GOT3 (cell line): ENCODE measurements at regions not wholly inside any gene's neighbourhood (a gene's known extent, or its start where the extent isn't known, plus 50 kb on each side); places are given as distances from the start of the nearest gene placed in this dataset.

Source experiments
- DNase-seq: peaks from one replicate; lab custom pipeline; 2025; ENCODE audit warnings: mixed read lengths; lab: John Stamatoyannopoulos, UW

DNA sequence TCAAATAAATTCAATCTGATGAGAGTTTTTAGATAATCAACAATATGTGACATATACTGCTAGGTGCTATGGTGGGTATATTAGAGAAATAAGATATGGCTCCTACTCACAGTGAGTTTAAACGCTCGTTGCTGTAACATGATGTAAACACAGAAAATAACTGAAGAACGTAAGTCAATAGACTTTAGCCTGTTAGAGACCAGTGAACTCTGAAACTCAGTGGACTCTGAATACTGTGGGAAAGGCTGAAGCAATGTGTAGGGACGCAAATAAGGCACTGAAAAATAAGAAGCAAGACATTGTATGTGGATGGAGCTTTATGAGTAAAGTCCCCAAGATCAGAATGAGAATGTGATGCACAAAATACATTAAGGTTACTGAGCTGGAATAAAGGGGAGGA, 431.6 kb downstream of the TFAP2B start:
- no peak for DNase-seq

DNA sequence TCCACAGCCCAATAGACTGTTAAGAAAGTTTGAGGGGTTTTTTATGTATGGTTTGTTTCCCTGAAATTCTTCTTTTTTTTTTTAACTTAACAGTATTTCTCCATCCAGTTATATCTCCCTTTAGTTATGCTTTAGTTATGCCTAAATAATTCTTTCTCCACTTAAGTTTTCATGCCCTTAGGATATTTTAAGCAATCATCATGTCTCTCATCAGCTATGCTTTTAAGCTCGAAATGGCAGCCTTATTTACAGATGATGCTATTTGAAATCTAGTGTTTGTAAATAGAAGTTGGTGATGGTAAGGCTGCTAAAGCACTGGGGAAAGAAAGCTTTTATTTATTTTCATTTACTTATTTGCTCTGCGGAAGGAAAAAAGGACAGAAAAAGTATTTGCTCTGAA, 439.3 kb downstream of the TFAP2B start:
- DNase-seq: no peak

DNA sequence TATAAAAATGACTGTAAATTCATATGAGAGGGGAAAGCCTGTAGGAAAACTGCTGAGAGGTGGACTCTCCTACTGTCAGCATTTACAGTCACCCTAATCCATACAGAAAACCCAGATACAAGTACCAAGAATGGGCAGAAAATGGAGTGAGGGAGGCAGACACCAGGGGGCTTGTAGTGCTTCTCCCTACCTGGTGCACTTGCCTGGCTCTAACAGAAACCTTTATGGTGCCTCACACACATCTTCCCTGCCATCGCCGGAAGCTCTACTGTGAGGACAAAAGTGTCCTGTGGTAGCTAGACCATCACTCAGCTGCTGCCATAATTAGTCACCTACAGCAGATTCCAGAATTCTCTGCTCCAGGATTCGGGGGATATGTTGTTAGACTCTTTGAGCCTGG, 441.3 kb downstream of the TFAP2B start:
- no peak for DNase-seq

DNA sequence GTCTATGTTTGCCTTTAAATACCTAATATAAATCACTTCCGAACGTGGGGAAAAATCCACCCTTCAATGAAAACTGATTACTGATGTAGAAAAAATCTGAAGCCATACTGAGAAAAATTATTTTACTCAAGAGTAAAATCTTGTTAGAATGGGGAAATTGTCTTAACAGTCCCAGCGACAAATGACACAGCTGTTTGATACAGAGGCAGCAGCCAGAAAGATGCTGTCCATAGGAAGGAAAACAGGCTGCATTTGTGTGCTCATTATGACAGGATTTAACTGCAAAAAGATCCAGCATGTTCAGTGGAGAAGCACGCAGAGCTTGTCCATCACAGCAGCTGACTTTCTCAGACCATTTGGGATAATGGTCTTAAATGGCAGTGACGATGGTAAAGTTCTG, 443.0 kb downstream of the TFAP2B start:
- DNase-seq: no peak

DNA sequence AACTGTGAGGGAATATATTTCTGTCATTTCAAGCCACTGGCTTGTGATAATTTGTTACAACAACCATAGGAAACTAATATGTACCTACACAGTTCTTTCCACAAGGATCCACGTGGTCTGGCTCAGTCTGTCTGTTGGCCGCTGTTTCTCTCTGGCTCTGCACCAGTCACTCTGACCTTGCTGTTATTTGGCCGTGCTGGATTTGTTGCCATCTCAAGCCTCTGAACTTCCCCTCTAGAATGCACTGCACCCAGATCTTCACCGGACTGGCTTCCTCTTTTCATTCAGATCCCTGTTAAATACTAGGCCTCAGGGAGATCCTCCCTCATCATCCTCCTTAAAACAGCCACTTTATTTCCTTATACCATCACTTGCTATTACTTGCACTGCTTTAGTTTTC, 446.8 kb downstream of the TFAP2B start:
- no peak for DNase-seq

DNA sequence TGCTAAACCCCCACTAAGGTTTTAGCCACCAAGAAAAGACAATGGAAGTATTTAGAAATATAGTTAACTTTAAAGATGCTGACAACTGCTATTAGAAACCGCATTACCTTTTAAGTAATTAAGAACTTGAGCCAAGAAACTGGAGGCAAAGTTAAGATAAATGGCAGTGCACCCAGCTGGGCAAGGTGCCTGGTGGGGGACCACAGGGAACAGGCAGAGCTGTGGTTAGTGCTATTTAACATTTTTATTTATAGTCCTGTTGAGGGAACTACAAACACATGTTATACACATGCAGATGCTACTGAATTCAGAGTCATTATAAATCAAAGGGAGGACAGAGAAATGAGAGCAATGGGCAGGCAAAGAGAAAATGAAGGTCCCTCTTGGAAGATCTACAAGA, 447.9 kb downstream of the TFAP2B start:
- no peak for DNase-seq

DNA sequence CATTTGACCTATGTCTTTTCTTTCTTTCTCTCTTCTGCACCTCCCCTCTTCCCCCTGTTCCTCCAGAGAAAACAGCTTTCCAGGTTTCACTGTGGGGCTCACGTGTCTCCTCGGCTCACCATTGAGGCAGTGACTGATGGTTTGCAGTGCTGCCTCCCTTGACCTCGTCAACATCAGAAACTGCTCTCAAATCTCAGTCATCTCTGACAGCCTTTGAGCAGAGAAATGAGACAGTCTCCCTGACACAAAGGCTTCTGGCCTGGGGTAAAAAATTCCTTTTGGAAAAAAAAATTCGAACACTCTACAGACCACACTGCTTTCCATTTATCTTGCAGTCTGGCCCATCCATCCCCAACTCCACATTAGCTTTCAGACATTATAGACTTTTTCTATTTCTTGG, 450.0 kb downstream of the TFAP2B start:
- no peak for DNase-seq

DNA sequence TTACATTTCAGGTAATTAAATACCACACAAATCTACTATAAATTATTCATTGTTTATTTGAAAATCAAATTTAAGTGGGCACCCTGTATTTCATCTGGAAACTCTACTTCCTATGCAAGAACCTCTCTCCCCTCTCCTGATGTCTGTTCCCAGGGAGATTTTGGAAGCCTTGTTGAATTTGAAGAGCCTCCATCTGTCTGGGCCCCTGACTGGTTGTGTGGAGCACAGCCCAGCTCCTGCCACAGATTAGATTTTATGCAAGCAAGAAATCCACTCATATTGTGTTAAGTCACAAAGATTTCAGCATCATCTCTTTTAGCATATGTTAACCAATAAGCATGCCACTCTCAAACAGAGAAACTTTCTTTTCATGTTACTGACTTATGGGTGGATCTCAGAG, 451.2 kb downstream of the TFAP2B start:
- no peak for DNase-seq

DNA sequence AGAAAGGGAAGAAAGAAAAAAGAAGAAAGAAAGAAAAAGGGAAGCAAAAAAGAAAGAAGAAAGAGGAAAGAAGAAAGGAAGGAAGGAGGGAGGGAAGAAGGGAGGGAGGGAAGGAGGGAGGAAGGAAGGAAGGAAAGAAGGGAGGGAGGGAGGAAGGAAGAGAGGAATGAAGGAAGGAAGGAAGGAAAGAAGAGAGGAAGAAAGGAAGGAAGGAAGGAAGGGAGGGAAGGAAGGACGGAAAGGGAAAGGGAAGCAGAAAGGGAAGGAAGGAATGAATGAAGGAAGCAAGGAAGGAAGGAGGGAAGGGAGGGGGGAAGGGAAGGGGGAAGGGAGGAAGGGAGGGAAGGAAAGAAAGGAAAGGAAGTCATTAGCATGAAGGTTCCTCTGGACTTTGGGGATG, 452.9 kb downstream of the TFAP2B start:
- no peak for DNase-seq

DNA sequence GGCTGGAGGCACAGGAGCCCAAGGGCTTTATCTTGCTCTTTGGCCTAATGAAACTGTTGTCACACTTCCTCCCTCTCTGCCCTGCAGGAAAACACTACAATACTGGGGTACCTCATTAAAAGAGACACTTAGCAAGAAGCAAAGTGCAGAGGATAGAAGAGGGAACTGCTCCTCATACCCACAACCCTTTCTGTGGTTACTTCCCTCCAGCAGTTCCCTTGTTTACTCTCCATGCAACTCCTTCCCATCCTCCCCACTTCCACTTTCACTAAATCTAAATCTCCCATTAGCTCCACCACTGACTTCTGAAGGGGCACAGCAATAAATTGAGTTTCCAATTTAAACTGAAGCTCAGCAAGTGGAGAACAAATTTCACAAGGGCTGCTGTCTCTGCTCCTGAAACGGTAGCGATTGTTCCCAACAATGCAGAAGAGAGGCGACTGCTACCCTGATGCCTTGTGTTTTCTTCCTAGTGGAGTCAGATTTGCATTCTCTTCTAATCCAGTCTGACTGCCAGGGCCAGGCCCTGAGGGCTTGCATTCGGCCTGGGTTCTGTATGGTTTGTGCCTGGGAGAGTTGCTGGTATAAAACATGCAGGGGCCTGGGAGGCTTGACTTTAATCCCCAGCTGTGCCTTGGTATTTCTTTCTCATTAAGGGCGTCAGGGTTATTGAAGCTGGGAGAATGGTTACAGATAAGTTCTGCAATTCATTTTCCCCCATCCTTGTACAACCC, 454.7 kb downstream of the TFAP2B start:
- no peak for DNase-seq

DNA sequence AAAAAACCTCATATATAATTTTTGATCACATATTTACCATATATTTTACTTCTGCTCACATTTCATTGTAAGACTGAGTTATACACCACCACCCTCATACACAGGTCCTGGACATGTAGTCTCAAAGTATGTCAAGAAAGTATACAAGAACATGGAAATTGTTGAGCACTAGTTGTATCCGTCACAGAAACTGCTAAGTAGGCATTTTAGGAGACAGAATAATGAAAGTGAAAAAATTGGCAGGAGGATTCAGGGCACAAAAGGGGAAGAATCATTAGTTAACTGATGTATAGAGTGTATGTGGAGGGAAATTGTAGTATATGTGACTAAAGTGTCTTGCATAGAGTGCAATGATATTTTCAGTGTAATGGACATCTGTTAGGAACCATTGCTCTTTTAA, 458.8 kb downstream of the TFAP2B start:
- no peak for DNase-seq

DNA sequence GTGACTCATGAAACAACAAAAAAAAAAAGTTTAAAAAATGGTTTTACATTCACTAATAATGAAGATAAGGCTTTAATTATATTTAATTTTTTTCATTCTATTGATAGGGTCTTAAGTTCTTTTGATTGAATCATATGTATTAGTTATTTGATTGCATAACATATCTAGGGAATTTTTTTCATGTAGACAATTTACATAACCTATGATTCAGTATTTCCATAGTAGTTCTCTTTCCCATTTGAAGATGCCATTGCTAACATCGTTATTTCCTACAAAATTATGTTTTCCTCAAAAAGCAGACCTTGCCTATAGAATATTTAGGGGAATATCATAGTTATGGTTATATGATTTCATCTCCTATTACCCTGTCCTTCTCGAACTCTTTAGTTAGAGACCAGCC, 463.4 kb downstream of the TFAP2B start:
- DNase-seq: no peak

DNA sequence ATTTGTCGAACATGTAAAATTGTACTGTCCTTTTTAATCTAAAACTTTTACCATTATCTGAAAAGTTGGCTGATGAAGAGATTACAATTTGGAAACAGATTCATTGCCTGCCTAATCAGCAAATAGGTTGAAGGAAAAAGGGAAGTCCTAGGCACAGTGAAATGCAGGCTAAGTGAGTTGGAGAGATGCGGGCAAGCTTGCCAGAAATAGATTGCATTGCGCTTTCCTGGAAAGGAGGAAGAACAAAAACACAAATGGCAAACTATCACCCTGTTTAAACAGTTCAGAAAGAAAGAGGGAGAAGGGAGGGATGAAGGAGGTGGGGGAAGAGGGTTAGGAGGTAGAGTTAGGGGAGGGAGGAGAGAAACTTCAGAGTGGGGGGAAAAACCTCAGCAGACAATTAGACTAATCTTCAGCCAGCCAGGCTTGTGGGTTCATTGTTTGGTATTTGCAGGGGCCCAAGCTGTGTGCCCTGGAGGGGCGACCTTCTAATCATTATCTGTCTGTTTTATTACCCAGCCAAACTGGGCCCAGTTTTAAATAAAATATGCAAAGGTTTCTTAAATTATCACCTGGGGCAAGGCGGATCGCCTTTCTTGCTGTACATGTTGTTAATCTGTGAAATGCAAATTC, 465.2 kb downstream of the TFAP2B start:
- DNase-seq: no peak

DNA sequence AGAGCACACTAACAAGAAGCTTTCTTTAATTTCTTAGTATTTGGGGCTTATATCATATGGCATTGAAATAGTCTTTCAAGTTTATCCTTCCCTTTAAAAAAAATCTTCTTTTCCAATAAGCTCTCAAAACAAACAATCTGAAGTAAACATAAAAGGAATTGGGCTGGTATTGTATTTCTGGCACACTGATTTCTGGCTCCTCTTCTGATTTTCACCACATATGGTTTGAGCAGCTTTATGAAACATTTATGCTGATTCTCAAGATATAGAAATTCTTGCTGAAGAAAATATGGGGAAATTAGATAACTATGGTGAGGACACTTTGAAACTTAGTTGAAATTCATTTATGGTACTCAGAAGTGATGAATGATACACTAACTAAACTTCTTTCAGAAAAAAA, 467.2 kb downstream of the TFAP2B start:
- DNase-seq: no peak

DNA sequence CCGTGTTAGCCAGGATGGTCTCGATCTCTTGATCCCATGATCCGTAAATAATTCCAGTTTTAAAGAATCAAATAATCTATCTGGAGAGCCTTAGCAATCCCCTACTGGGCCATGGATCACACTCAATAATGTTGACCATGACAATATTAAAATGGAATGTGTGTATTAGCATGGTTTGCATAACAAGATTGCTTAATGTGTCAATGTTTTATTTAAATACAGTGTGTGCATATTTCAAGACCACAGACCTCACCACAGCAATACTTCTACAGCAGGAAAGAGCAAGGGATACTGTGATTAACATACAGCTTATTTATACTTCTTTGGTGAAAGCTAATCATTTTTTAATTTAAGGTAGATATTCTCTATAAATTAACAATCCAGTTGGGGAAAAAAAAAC, 470.4 kb downstream of the TFAP2B start:
- DNase-seq: no peak

DNA sequence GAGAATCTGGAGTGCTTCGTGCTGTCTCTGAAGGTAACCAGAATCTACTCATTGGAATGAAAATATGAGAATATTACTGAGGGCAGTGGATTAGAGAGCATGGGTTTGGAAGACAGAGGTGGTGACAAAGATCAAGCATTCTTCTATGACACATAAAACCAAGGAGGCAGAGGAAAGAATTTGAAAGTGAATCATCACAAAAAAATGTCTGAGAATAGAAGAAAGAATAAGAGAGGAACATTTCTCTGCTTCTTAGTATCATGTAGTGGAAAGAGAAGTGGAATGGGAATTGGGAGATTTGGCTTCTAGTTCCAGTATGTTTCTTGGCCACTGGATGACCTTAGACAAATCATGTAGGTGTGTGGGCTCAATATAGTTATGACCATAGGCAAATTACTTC, 474.0 kb downstream of the TFAP2B start:
- no peak for DNase-seq

DNA sequence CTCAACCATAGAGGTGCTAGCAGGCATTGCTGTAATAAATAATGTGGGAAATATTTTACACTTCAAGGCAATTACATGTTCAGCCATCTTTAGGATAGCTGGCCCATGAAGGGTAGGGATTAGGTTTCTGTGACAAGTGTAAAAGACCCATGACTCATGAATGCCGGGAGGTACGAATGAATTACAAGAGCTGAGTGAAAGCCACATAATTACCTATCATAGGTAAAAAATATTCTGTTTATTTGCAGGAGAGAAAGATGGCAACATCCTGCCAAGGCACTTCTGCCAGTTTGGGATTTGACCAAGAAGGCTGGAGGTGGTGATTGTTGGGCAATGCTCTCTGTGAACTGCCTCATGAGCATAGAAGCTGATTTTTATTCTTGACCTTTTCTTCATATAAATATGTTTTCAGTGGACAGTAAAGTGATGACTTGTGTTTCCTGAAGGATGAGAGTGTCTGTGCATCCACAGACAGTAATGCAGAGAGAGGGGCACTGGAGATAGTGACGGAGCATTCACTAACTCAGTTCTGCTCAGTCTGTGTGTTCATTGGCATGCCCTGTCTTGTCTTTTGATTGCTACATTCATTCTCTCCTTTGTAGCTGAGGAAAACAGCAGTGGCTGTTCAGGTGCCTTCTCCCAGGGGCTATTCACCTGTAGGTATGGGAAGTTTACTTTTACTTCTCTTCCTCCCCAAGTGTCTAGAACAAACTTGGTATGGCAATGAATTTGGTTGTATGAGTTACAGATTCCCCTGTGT, 481.1 kb downstream of the TFAP2B start:
- no peak for DNase-seq

DNA sequence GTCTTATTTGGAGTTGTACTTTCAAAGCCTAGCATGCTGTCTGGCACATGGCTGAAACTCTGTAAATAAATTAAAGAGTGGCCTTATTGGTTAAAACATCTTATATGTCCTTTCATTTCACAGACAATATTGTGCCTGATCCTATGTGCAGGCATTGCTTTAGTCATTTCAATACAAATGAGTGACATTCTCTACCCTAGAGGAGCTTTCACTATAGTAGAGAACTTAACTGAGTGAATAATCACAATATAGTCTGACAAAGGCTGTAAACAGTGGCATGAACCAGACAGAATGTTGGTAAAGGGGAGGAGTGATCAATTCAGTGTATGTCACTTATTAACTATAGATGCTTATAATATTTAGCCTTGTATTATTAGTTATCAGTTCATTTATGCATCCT, 481.8 kb downstream of the TFAP2B start:
- no peak for DNase-seq

DNA sequence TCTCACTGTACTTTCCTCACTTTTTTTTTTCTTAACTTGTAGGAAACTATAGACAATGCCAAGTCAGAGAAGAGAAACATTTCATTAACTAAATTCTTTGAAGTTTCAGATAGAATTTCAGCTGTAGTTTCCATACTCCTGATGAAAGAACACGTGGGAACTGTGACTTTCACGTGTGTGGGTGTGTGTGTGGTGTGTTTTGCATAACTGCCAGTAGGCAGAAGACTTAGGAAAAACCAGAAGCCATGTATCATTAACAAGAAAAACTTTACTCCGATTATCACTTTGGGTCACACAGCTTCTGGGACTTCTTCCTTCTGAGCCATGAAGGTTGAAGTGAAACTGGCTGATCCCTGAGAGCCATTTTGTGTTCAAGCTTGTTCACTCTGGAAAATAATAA, 483.3 kb downstream of the TFAP2B start:
- DNase-seq: no peak

DNA sequence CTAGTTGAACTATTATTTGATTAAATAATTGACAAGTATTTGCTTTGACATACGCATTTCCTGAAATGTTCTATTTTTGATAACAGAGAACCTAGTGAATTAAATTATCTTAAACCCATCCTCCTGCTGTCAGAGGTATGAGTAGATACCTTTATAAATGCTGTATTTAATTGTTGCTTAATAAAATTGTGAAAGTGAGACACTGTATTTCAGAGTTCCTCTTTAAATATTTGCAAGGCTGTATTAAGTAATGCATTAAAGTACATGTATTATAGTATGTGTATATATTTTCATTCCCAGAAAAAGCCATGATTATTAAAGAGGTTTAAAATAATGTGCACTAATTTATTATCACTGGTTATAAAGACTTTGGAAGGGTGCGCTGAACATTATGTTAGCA, 483.8 kb downstream of the TFAP2B start:
- DNase-seq: no peak

DNA sequence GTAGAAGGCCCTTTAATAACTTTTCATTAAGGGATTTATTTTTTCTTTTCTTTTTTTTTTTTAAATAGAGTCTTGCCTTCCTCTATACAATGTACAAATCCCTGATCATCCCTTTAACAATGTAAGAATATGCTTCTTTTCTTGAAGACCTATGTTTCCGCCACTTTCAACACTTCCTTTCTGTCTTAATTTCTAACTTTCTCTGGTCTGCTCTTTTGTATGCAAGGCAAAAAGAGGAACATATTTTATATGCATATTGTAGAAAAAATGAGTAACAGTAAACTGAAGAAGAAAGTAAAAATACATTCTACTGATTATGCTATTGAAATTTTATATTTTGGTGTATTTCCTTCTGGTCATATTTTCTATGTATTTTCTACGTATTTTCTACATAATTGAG, 484.7 kb downstream of the TFAP2B start:
- DNase-seq: no peak

DNA sequence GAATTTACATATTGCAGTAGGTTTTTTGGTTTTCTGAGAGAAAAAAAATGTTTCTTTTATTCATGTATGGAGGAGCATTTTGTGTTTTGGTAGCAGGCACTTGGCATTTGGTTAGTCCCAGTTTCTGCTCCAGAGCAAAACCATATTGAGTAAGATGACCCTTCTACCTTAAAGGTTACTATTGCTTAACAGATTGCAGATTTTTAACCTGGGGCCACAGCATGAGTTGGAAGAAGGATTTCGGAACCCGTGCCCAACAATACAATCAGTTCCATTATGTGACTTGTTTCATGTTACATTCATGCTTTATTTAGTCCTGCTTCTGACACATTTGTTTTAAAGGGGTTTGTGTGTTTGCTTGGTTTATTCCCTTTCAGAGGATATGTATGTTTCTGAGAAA, 496.3 kb downstream of the TFAP2B start:
- no peak for DNase-seq

DNA sequence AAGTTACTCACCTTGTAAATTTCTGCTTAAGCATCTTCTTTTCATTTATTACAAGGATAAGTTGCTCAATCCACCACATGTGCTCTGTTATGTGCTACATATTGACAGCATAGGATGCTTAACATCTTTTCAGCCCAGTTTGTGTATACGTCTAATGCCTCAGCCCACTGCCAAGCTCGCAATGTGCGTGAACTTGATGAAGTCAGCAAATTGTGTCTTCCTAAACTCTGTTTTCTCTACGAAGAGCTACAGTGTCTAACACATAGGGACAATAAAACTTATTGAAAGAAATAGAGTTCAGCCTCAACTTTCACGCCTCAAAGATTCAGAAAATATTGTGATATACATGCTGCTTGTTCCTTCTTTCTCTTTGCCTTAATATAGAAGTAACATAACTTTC, 500.0 kb downstream of the TFAP2B start:
- no peak for DNase-seq
